ENCODE measurements at regions not wholly inside any gene's neighbourhood (a gene's known extent, or its start where the extent isn't known, plus 50 kb on each side); places are given as distances from the start of the nearest gene placed in this dataset.

GRCh38 chr10:24150853-24151252 lies 58.1 kb upstream of the KIAA1217 start:
- Histone ChIP-seq H3K27ac (no peak overlapping the region), H3K9me3 (no peaks in the 10 kb centered on the region), H3K4me3 (no peak overlapping the region), H3K4me1 (peaks cover 12% of the 10 kb centered on the region), H3K27me3 (no peaks in the 10 kb centered on the region), H3K36me3 (replicated peaks in 1 of 2; ENCODE audit: insufficient read depth in 1 of 2, low read depth in 2 of 2) (no peaks in the 10 kb centered on the region)
- TF ChIP-seq POLR2A (IDR thresholded peaks at IDR 0.05): no peak
- TF ChIP-seq, protein P1, sequence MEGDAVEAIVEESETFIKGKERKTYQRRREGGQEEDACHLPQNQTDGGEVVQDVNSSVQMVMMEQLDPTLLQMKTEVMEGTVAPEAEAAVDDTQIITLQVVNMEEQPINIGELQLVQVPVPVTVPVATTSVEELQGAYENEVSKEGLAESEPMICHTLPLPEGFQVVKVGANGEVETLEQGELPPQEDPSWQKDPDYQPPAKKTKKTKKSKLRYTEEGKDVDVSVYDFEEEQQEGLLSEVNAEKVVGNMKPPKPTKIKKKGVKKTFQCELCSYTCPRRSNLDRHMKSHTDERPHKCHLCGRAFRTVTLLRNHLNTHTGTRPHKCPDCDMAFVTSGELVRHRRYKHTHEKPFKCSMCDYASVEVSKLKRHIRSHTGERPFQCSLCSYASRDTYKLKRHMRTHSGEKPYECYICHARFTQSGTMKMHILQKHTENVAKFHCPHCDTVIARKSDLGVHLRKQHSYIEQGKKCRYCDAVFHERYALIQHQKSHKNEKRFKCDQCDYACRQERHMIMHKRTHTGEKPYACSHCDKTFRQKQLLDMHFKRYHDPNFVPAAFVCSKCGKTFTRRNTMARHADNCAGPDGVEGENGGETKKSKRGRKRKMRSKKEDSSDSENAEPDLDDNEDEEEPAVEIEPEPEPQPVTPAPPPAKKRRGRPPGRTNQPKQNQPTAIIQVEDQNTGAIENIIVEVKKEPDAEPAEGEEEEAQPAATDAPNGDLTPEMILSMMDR (IDR thresholded peaks at IDR 0.05): no peak
- WGBS, 2 donors: 89 to 90% methylated on average over 3 of the region's 3 CpGs
- DNase-seq (no peak), ATAC-seq (no peak)
- intact Hi-C loops (cut with DNase I): no loop called here

DNA sequence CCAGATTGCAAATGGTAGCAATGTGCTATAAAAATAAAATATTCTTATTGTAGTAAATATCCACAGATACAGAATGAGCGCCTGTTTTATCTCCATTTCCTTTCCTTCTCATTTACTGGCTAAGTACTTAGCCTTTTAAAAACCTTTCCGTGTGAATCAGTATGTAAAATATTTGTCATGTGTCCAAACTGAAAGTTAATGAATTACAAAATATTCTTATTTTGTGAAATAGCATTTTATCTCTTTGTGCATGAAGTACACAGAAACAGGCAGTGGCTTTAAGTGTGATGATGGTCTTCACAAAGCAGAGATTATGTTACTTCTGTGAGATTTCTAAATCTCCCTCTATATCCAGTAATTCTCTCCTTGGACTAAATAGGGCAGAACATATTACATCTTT lies 56.7 kb upstream of the KIAA1217 start:
- intact Hi-C loops (cut with DNase I): no loop called here
- H3K27ac ChIP-seq: no peak overlapping the region
- no peak overlapping the region for H3K4me3 ChIP-seq
- TF ChIP-seq, protein P1 (IDR thresholded peaks at IDR 0.05): no peak
- no peak for TF ChIP-seq POLR2A (IDR thresholded peaks at IDR 0.05)
- peaks cover 12% of the 10 kb centered on the region for H3K4me1 ChIP-seq
- H3K36me3 ChIP-seq (replicated peaks in 1 of 2; ENCODE audit: insufficient read depth in 1 of 2, low read depth in 2 of 2): no peaks in the 10 kb centered on the region
- no peaks in the 10 kb centered on the region for H3K9me3 ChIP-seq
- DNase-seq (no peak), ATAC-seq (no peak)
- 22 to 23% methylated on average over 2 of the region's 2 CpGs for WGBS, 2 donors
- no peaks in the 10 kb centered on the region for H3K27me3 ChIP-seq

DNA sequence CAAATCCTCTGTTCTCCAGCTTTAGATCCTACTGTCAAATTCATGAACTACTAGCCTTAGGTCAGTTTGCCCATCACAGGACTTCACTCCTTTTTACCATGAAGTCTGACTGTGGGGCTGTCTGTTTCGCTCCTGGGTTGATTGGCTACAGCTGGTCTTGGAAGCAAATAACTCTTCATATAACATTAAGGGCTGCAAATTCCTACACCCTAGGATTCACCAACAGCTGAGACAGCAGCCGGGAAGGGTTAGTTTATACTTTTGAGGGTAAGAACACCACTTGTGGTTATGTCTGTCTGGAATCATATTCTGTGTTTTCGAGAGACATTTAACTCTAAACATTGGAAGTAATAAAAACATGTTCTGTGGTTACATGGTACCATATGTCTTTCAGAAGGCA lies 55.9 kb upstream of the KIAA1217 start:
- ATAC-seq: no peak
- Histone ChIP-seq H3K4me3 (no peak overlapping the region), H3K9me3 (no peaks in the 10 kb centered on the region), H3K27me3 (no peaks in the 10 kb centered on the region), H3K4me1 (peaks cover 12% of the 10 kb centered on the region), H3K27ac (no peak overlapping the region), H3K36me3 (replicated peaks in 1 of 2; ENCODE audit: insufficient read depth in 1 of 2, low read depth in 2 of 2) (no peaks in the 10 kb centered on the region)
- TF ChIP-seq, protein P1 (IDR thresholded peaks at IDR 0.05): no peak
- no peak for TF ChIP-seq POLR2A (IDR thresholded peaks at IDR 0.05)
- 74 to 87% methylated on average over 3 of the region's 3 CpGs for WGBS, 2 donors
- DNase-seq: no peak
- intact Hi-C loops (cut with DNase I): no loop called here

GRCh38 chr10:24153537-24153936 lies 55.4 kb upstream of the KIAA1217 start:
- no peaks in the 10 kb centered on the region for H3K36me3 ChIP-seq (replicated peaks in 1 of 2; ENCODE audit: insufficient read depth in 1 of 2, low read depth in 2 of 2)
- DNase-seq: no peak
- intact Hi-C loops (cut with DNase I): no loop called here
- peaks cover 12% of the 10 kb centered on the region for H3K4me1 ChIP-seq
- WGBS, 2 donors: 73 to 90% methylated on average over 3 of the region's 3 CpGs
- TF ChIP-seq, protein P1 (IDR thresholded peaks at IDR 0.05): no peak
- TF ChIP-seq POLR2A (IDR thresholded peaks at IDR 0.05): no peak
- H3K27ac ChIP-seq: no peak overlapping the region
- no peak overlapping the region for H3K4me3 ChIP-seq
- no peak for ATAC-seq
- no peaks in the 10 kb centered on the region for H3K9me3 ChIP-seq
- no peaks in the 10 kb centered on the region for H3K27me3 ChIP-seq

- no peaks in the 10 kb centered on the region for H3K9me3 ChIP-seq
- no peaks in the 10 kb centered on the region for H3K36me3 ChIP-seq (replicated peaks in 1 of 2; ENCODE audit: insufficient read depth in 1 of 2, low read depth in 2 of 2)
- peaks cover 11% of the 10 kb centered on the region for H3K4me1 ChIP-seq
- no peak for TF ChIP-seq POLR2A (IDR thresholded peaks at IDR 0.05)
- TF ChIP-seq, protein P1 (IDR thresholded peaks at IDR 0.05): no peak
- ATAC-seq (no peak), DNase-seq (no peak)
- H3K27ac ChIP-seq: no peak overlapping the region
- H3K27me3 ChIP-seq: no peaks in the 10 kb centered on the region
- no peak overlapping the region for H3K4me3 ChIP-seq
- intact Hi-C loops (cut with DNase I): no loop called here
- 86 to 93% methylated on average over 3 of the region's 3 CpGs for WGBS, 2 donors
Observed at GRCh38 chr10:24156686-24157085, 52.3 kb upstream of the KIAA1217 start.

Data from body of pancreas (tissue), 4 donors.